Spinal cord (tissue), 9 donors: ENCODE measurements at regions not wholly inside any gene's neighbourhood (a gene's known extent, or its start where the extent isn't known, plus 50 kb on each side); places are given as distances from the start of the nearest gene placed in this dataset.

ENCODE experiments used
- DNase-seq, 6 donors: peaks; one replicate each; pipeline versions ENCODE4 v3.0.0 to v3.0.0-alpha.2; 2013 to 2015; ENCODE audit warnings: low spot score in 6 of 6, low read depth in 4 of 6
- H3K27ac ChIP-seq: one replicate; pipeline ENCODE4 v1.5.1; 2013; ENCODE audit warnings: low read depth, low read length, control low read depth
- H3K27me3 ChIP-seq: one replicate; pipeline ENCODE4 v1.6.1; 2013; ENCODE audit warnings: low read length; ENCODE audit not compliant: control insufficient read depth, insufficient read depth
- H3K36me3 ChIP-seq: one replicate; pipeline ENCODE4 v1.6.1; 2013; ENCODE audit warnings: low read length; ENCODE audit not compliant: control insufficient read depth, insufficient read depth
- H3K4me1 ChIP-seq: one replicate; pipeline ENCODE4 v1.6.1; 2013; ENCODE audit warnings: low read length; ENCODE audit not compliant: control insufficient read depth, insufficient read depth
- H3K4me3 ChIP-seq: one replicate; pipeline ENCODE4 v1.5.1; 2013; ENCODE audit warnings: low read depth, low read length, control low read depth
- H3K9me3 ChIP-seq: one replicate; pipeline ENCODE4 v1.6.1; 2013; ENCODE audit warnings: low read length; ENCODE audit not compliant: control insufficient read depth, insufficient read depth
- WGBS: methylation state at CpG from one replicate; pipeline ENCODE4 v1.1.5; 2013; ENCODE audit warnings: missing lambda C conversion rate; ENCODE audit not compliant: insufficient coverage; 5-methylcytosine and 5-hydroxymethylcytosine counted together
- donor health status: healthy.

GRCh38 chr7:50182759-50183158 is 89.7 kb upstream of the ZPBP start:
- Histone ChIP-seq H3K9me3 (no peaks in the 10 kb centered on the region), H3K4me3 (no peak overlapping the region), H3K36me3 (no peaks in the 10 kb centered on the region), H3K27me3 (no peaks in the 10 kb centered on the region), H3K27ac (no peak overlapping the region), H3K4me1 (no peaks in the 10 kb centered on the region)
- 70% methylated on average over 2 of the region's 3 CpGs for WGBS
- no peak for DNase-seq

- no peaks in the 10 kb centered on the region for H3K36me3 ChIP-seq
Measured at GRCh38 chr7:50181081-50181480, 88.0 kb upstream of the ZPBP start.

GRCh38 chr7:50178166-50178565 is 85.1 kb upstream of the ZPBP start:
- peak in 1 of 6 donors; percentile 65 for DNase-seq
- Histone ChIP-seq H3K4me3 (no peak overlapping the region), H3K36me3 (no peaks in the 10 kb centered on the region), H3K9me3 (no peaks in the 10 kb centered on the region), H3K27ac (no peak overlapping the region), H3K27me3 (no peaks in the 10 kb centered on the region), H3K4me1 (no peaks in the 10 kb centered on the region)
- 87% methylated on average over 5 of the region's 8 CpGs for WGBS

More at GRCh38 chr7:50181081-50181480, 88.0 kb upstream of the ZPBP start:
- no peak overlapping the region for H3K27ac ChIP-seq
- 79% methylated on average over 7 of the region's 7 CpGs for WGBS
- H3K9me3 ChIP-seq: no peaks in the 10 kb centered on the region
- DNase-seq: no peak
- H3K4me3 ChIP-seq: no peak overlapping the region
- H3K27me3 ChIP-seq: no peaks in the 10 kb centered on the region
- H3K4me1 ChIP-seq: no peaks in the 10 kb centered on the region

GRCh38 chr7:50174948-50175347 is 81.9 kb upstream of the ZPBP start:
- no peaks in the 10 kb centered on the region for H3K36me3 ChIP-seq
- no CpG with 5 or more reads among the region's 1 CpG for WGBS
- H3K4me3 ChIP-seq: no peak overlapping the region
- H3K9me3 ChIP-seq: no peaks in the 10 kb centered on the region
- no peak for DNase-seq
- H3K27me3 ChIP-seq: no peaks in the 10 kb centered on the region
- H3K4me1 ChIP-seq: no peaks in the 10 kb centered on the region
- no peak overlapping the region for H3K27ac ChIP-seq

GRCh38 chr7:50166997-50167965 is 74.2 kb upstream of the ZPBP start:
- no peaks in the 10 kb centered on the region for H3K27me3 ChIP-seq
- H3K36me3 ChIP-seq: no peaks in the 10 kb centered on the region
- H3K9me3 ChIP-seq: no peaks in the 10 kb centered on the region
- H3K4me1 ChIP-seq: no peaks in the 10 kb centered on the region
- no peak overlapping the region for H3K4me3 ChIP-seq
- 79% methylated on average over 9 of the region's 13 CpGs for WGBS
- DNase-seq: no peak
- H3K27ac ChIP-seq: no peak overlapping the region

- H3K27me3 ChIP-seq: no peaks in the 10 kb centered on the region
- H3K4me1 ChIP-seq: no peaks in the 10 kb centered on the region
- no peak for DNase-seq
- H3K9me3 ChIP-seq: no peaks in the 10 kb centered on the region
- H3K4me3 ChIP-seq: no peak overlapping the region
- H3K27ac ChIP-seq: no peak overlapping the region
- no peaks in the 10 kb centered on the region for H3K36me3 ChIP-seq
- 88% methylated on average over 4 of the region's 6 CpGs for WGBS
Measured at GRCh38 chr7:50164559-50165170, 71.6 kb upstream of the ZPBP start.

GRCh38 chr7:50160206-50160605 is 67.2 kb upstream of the ZPBP start:
- 80% methylated on average over 1 of the region's 4 CpGs for WGBS
- no peak overlapping the region for H3K27ac ChIP-seq
- no peak overlapping the region for H3K4me3 ChIP-seq
- H3K4me1 ChIP-seq: no peaks in the 10 kb centered on the region
- no peaks in the 10 kb centered on the region for H3K27me3 ChIP-seq
- no peaks in the 10 kb centered on the region for H3K36me3 ChIP-seq
- DNase-seq: no peak
- no peaks in the 10 kb centered on the region for H3K9me3 ChIP-seq

- no peak overlapping the region for H3K27ac ChIP-seq
- H3K4me1 ChIP-seq: no peaks in the 10 kb centered on the region
- H3K27me3 ChIP-seq: no peaks in the 10 kb centered on the region
- no peak for DNase-seq
- no peak overlapping the region for H3K4me3 ChIP-seq
- 89% methylated on average over 23 of the region's 25 CpGs for WGBS
- H3K9me3 ChIP-seq: no peaks in the 10 kb centered on the region
- H3K36me3 ChIP-seq: no peaks in the 10 kb centered on the region
Measured at GRCh38 chr7:50159154-50159553, 66.1 kb upstream of the ZPBP start.

- Histone ChIP-seq H3K4me1 (no peaks in the 10 kb centered on the region), H3K27me3 (no peaks in the 10 kb centered on the region), H3K4me3 (no peak overlapping the region), H3K9me3 (no peaks in the 10 kb centered on the region), H3K27ac (no peak overlapping the region), H3K36me3 (no peaks in the 10 kb centered on the region)
- no peak for DNase-seq
- WGBS: 69% methylated on average over 3 of the region's 5 CpGs
Measured at GRCh38 chr7:50156706-50157105, 63.7 kb upstream of the ZPBP start.

GRCh38 chr7:50156163-50156562 is 63.1 kb upstream of the ZPBP start:
- 70% methylated on average over 4 of the region's 4 CpGs for WGBS
- H3K4me3 ChIP-seq: no peak overlapping the region
- no peaks in the 10 kb centered on the region for H3K9me3 ChIP-seq
- H3K4me1 ChIP-seq: no peaks in the 10 kb centered on the region
- no peak for DNase-seq
- H3K36me3 ChIP-seq: no peaks in the 10 kb centered on the region
- no peaks in the 10 kb centered on the region for H3K27me3 ChIP-seq
- no peak overlapping the region for H3K27ac ChIP-seq
